ENCODE measurements at regions not wholly inside any gene's neighbourhood (a gene's known extent, or its start where the extent isn't known, plus 50 kb on each side); places are given as distances from the start of the nearest gene placed in this dataset.

- DNase-seq (ENCODE audit: low read depth in 1 of 2, low spot score in 1 of 2), result no peak
- Histone ChIP-seq H3K27ac (replicated peaks) (no peak overlapping the region), H3K27me3 (ENCODE audit: insufficient read depth, poor library complexity, severe bottlenecking) (no peaks in the 10 kb centered on the region), H3K4me3 (replicated peaks; ENCODE audit: insufficient read depth, low read length) (no peak overlapping the region)
- TF ChIP-seq CTCF (IDR thresholded peaks at IDR 0.05; ENCODE audit: insufficient read depth, low read length), result no peak
- no peak for TF ChIP-seq POLR2AphosphoS5 (IDR thresholded peaks at IDR 0.05; ENCODE audit: low read depth)
- TF ChIP-seq GABPA (IDR thresholded peaks at IDR 0.05; ENCODE audit: low read depth), result no peak
- TF ChIP-seq, protein P1, sequence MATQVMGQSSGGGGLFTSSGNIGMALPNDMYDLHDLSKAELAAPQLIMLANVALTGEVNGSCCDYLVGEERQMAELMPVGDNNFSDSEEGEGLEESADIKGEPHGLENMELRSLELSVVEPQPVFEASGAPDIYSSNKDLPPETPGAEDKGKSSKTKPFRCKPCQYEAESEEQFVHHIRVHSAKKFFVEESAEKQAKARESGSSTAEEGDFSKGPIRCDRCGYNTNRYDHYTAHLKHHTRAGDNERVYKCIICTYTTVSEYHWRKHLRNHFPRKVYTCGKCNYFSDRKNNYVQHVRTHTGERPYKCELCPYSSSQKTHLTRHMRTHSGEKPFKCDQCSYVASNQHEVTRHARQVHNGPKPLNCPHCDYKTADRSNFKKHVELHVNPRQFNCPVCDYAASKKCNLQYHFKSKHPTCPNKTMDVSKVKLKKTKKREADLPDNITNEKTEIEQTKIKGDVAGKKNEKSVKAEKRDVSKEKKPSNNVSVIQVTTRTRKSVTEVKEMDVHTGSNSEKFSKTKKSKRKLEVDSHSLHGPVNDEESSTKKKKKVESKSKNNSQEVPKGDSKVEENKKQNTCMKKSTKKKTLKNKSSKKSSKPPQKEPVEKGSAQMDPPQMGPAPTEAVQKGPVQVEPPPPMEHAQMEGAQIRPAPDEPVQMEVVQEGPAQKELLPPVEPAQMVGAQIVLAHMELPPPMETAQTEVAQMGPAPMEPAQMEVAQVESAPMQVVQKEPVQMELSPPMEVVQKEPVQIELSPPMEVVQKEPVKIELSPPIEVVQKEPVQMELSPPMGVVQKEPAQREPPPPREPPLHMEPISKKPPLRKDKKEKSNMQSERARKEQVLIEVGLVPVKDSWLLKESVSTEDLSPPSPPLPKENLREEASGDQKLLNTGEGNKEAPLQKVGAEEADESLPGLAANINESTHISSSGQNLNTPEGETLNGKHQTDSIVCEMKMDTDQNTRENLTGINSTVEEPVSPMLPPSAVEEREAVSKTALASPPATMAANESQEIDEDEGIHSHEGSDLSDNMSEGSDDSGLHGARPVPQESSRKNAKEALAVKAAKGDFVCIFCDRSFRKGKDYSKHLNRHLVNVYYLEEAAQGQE (IDR thresholded peaks at IDR 0.05; ENCODE audit: insufficient replicate concordance, low read depth), result no peak
- no peak for TF ChIP-seq SPI1 (IDR thresholded peaks at IDR 0.05; ENCODE audit: borderline replicate concordance, low read depth)
Measured at GRCh38 chr2:146844226-146844990, 1000.4 kb upstream of the ACVR2A start.

GRCh38 chr2:146837857-146838256 lies 1007.0 kb upstream of the ACVR2A start:
- DNase-seq (ENCODE audit: low read depth in 1 of 2, low spot score in 1 of 2), result no peak

DNA sequence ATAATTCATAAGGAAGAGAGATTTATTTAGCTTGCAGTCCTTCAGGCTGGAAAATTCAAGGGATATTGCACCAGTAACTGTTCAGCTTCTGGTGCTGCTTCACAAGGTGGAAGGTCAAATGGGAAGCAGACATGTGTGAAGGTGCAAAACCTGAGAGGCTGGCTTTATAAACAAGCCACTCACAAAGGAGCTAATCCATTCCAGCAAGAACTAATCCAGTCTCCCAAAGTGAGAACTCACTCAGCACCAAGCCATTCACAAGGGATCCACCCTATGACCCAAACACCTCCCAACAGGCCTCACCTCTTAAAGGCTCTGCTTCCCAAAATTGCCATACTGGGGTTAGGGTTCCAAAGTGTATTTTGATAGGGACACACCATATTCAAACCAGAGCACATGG lies 1018.4 kb upstream of the ACVR2A start:
- DNase-seq (ENCODE audit: low read depth in 1 of 2, low spot score in 1 of 2), result no peak
- no peak overlapping the region for H3K27ac ChIP-seq (replicated peaks)
- no peak overlapping the region for H3K4me3 ChIP-seq (replicated peaks; ENCODE audit: insufficient read depth, low read length)
- TF ChIP-seq GABPA (IDR thresholded peaks at IDR 0.05; ENCODE audit: low read depth) (no peak), SPI1 (IDR thresholded peaks at IDR 0.05; ENCODE audit: borderline replicate concordance, low read depth) (no peak), POLR2AphosphoS5 (IDR thresholded peaks at IDR 0.05; ENCODE audit: low read depth) (no peak), CTCF (IDR thresholded peaks at IDR 0.05; ENCODE audit: insufficient read depth, low read length) (no peak)
- TF ChIP-seq, protein P1 (IDR thresholded peaks at IDR 0.05; ENCODE audit: insufficient replicate concordance, low read depth), result no peak
- H3K27me3 ChIP-seq (ENCODE audit: insufficient read depth, poor library complexity, severe bottlenecking), result no peaks in the 10 kb centered on the region

More at GRCh38 chr2:146837857-146838256, 1007.0 kb upstream of the ACVR2A start:
- Histone ChIP-seq H3K27me3 (ENCODE audit: insufficient read depth, poor library complexity, severe bottlenecking) (no peaks in the 10 kb centered on the region), H3K27ac (replicated peaks) (no peak overlapping the region), H3K4me3 (replicated peaks; ENCODE audit: insufficient read depth, low read length) (no peak overlapping the region)
- no peak for TF ChIP-seq CTCF (IDR thresholded peaks at IDR 0.05; ENCODE audit: insufficient read depth, low read length)
- no peak for TF ChIP-seq POLR2AphosphoS5 (IDR thresholded peaks at IDR 0.05; ENCODE audit: low read depth)
- TF ChIP-seq GABPA (IDR thresholded peaks at IDR 0.05; ENCODE audit: low read depth), result no peak
- TF ChIP-seq, protein P1 (IDR thresholded peaks at IDR 0.05; ENCODE audit: insufficient replicate concordance, low read depth), result no peak

All from HL-60 (cell line).